Suprapubic skin (tissue), 4 donors: ENCODE measurements at regions not wholly inside any gene's neighbourhood (a gene's known extent, or its start where the extent isn't known, plus 50 kb on each side); places are given as distances from the start of the nearest gene placed in this dataset.

ENCODE experiments used
- DNase-seq, 2 donors: peaks; one replicate each; pipeline ENCODE4 v3.0.0-alpha.2; 2019; ENCODE audit warnings: low spot score in 2 of 2
- H3K27ac ChIP-seq: fragments of 200-600 bp; sonication (generic); one replicate; pipeline ENCODE4 v1.5.1; 2019
- H3K27me3 ChIP-seq: fragments of 200-600 bp; sonication (generic); one replicate; pipeline ENCODE4 v1.5.1; 2019
- H3K36me3 ChIP-seq: fragments of 200-600 bp; sonication (generic); one replicate; pipeline ENCODE4 v1.5.1; 2019
- H3K4me1 ChIP-seq: fragments of 200-600 bp; sonication (generic); one replicate; pipeline ENCODE4 v1.5.1; 2019
- H3K4me3 ChIP-seq: fragments of 200-600 bp; sonication (generic); one replicate; pipeline ENCODE4 v1.5.1; 2019; ENCODE audit warnings: mild to moderate bottlenecking
- H3K9me3 ChIP-seq: fragments of 200-600 bp; sonication (generic); one replicate; pipeline ENCODE4 v1.5.1; 2019
- CTCF ChIP-seq, 2 donors: fragments of 200-600 bp in 1 of 2; fragments of 450-650 bp in 1 of 2; sonication (generic) in 1 of 2; IDR thresholded peaks; one replicate each; pipeline ENCODE4 v1.5.1; 2016 to 2019; ENCODE audit warnings: antibody characterized with exemption in 2 of 2, mild to moderate bottlenecking in 1 of 2, moderate library complexity in 1 of 2
- EP300 ChIP-seq: sonication (generic); formaldehyde crosslinking; IDR thresholded peaks from one replicate; pipeline ENCODE4 v1.6.1; 2017; ENCODE audit warnings: antibody characterized with exemption
- POLR2A ChIP-seq, 2 donors: fragments of 450-650 bp; IDR thresholded peaks; one replicate each; pipeline ENCODE4 v1.6.1; 2017; ENCODE audit warnings: antibody characterized with exemption in 2 of 2, mild to moderate bottlenecking in 2 of 2, moderate library complexity in 2 of 2
- POLR2AphosphoS5 ChIP-seq, 3 donors: sonication (generic); formaldehyde crosslinking; IDR thresholded peaks; one replicate each; pipeline ENCODE4 v1.6.1; 2017; ENCODE audit warnings: antibody characterized with exemption in 3 of 3
- WGBS: methylation state at CpG from one replicate; pipeline ENCODE4 v1.1.5; 2018; 5-methylcytosine and 5-hydroxymethylcytosine counted together

GRCh38 chr5:168055141-168055683 lies 236.2 kb upstream of the WWC1 start:
- no peaks in the 10 kb centered on the region for H3K9me3 ChIP-seq
- H3K4me3 ChIP-seq = no peak overlapping the region
- H3K4me1 ChIP-seq = no peaks in the 10 kb centered on the region
- H3K27me3 ChIP-seq = no peaks in the 10 kb centered on the region
- WGBS = 82% methylated on average over 3 of the region's 3 CpGs
- no peaks in the 10 kb centered on the region for H3K36me3 ChIP-seq
- no peak for DNase-seq
- TF ChIP-seq EP300 = no peak
- no peak for TF ChIP-seq POLR2A (IDR thresholded peaks at IDR 0.05)
- TF ChIP-seq CTCF (IDR thresholded peaks at IDR 0.05) = no peak
- TF ChIP-seq POLR2AphosphoS5 (IDR thresholded peaks at IDR 0.05) = no peak
- H3K27ac ChIP-seq = no peak overlapping the region

- no peak for DNase-seq
- no peak overlapping the region for H3K4me3 ChIP-seq
- H3K4me1 ChIP-seq = no peaks in the 10 kb centered on the region
- no peaks in the 10 kb centered on the region for H3K9me3 ChIP-seq
- TF ChIP-seq POLR2A (IDR thresholded peaks at IDR 0.05) (no peak), CTCF (IDR thresholded peaks at IDR 0.05) (no peak), EP300 (no peak), POLR2AphosphoS5 (IDR thresholded peaks at IDR 0.05) (no peak)
- H3K27me3 ChIP-seq = no peaks in the 10 kb centered on the region
- WGBS = 69% methylated on average over 1 of the region's 1 CpG
- H3K27ac ChIP-seq = no peak overlapping the region
- no peaks in the 10 kb centered on the region for H3K36me3 ChIP-seq
Measured at GRCh38 chr5:168055961-168056360, 235.5 kb upstream of the WWC1 start.

- Histone ChIP-seq H3K4me3 (no peak overlapping the region), H3K36me3 (no peaks in the 10 kb centered on the region), H3K4me1 (no peaks in the 10 kb centered on the region), H3K27ac (no peak overlapping the region), H3K27me3 (no peaks in the 10 kb centered on the region), H3K9me3 (no peaks in the 10 kb centered on the region)
- DNase-seq = no peak
- 95% methylated on average over 1 of the region's 1 CpG for WGBS
- TF ChIP-seq EP300 (no peak), POLR2AphosphoS5 (IDR thresholded peaks at IDR 0.05) (no peak), CTCF (IDR thresholded peaks at IDR 0.05) (no peak)
Measured at GRCh38 chr5:168056499-168057182, 234.8 kb upstream of the WWC1 start.

GRCh38 chr5:168057905-168058304 lies 233.5 kb upstream of the WWC1 start:
- no peaks in the 10 kb centered on the region for H3K27me3 ChIP-seq
- no peak for DNase-seq
- no peaks in the 10 kb centered on the region for H3K9me3 ChIP-seq
- no peaks in the 10 kb centered on the region for H3K4me1 ChIP-seq
- no peak for TF ChIP-seq CTCF (IDR thresholded peaks at IDR 0.05)
- no peak for TF ChIP-seq POLR2AphosphoS5 (IDR thresholded peaks at IDR 0.05)
- TF ChIP-seq EP300 = no peak
- TF ChIP-seq POLR2A (IDR thresholded peaks at IDR 0.05) = no peak
- H3K36me3 ChIP-seq = no peaks in the 10 kb centered on the region
- no peak overlapping the region for H3K27ac ChIP-seq
- no peak overlapping the region for H3K4me3 ChIP-seq
- 87% methylated on average over 7 of the region's 7 CpGs for WGBS

- no peak for TF ChIP-seq CTCF (IDR thresholded peaks at IDR 0.05)
- TF ChIP-seq POLR2A (IDR thresholded peaks at IDR 0.05) = no peak
- TF ChIP-seq POLR2AphosphoS5 (IDR thresholded peaks at IDR 0.05) = no peak
- no peak for TF ChIP-seq EP300
- Histone ChIP-seq H3K4me3 (no peak overlapping the region), H3K27ac (no peak overlapping the region), H3K4me1 (no peaks in the 10 kb centered on the region), H3K9me3 (no peaks in the 10 kb centered on the region), H3K27me3 (no peaks in the 10 kb centered on the region), H3K36me3 (no peaks in the 10 kb centered on the region)
- DNase-seq = no peak
- WGBS = 44% methylated on average over 2 of the region's 2 CpGs
Measured at GRCh38 chr5:168059131-168059530, 232.3 kb upstream of the WWC1 start.
